ENCODE measurements at regions not wholly inside any gene's neighbourhood (a gene's known extent, or its start where the extent isn't known, plus 50 kb on each side); places are given as distances from the start of the nearest gene placed in this dataset.

GRCh38 chr3:174786825-174787224 is 72.3 kb upstream of the NAALADL2 start (continued):
- TF ChIP-seq ZNF114 (tag by site-specific recombination; IDR thresholded peaks at IDR 0.05) (no peak), SCRT2 (tag by site-specific recombination; IDR thresholded peaks at IDR 0.05) (no peak), ZNF791 (tag by site-specific recombination; IDR thresholded peaks at IDR 0.05) (no peak), ZNF654 (tag by site-specific recombination; IDR thresholded peaks at IDR 0.05; ENCODE audit: low read depth) (no peak)
- TF ChIP-seq, protein P1, sequence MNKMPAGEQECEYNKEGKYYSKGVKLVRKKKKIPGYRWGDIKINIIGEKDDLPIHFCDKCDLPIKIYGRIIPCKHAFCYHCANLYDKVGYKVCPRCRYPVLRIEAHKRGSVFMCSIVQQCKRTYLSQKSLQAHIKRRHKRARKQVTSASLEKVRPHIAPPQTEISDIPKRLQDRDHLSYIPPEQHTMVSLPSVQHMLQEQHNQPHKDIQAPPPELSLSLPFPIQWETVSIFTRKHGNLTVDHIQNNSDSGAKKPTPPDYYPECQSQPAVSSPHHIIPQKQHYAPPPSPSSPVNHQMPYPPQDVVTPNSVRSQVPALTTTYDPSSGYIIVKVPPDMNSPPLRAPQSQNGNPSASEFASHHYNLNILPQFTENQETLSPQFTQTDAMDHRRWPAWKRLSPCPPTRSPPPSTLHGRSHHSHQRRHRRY (tag by site-specific recombination; IDR thresholded peaks at IDR 0.05), result no peak

DNA sequence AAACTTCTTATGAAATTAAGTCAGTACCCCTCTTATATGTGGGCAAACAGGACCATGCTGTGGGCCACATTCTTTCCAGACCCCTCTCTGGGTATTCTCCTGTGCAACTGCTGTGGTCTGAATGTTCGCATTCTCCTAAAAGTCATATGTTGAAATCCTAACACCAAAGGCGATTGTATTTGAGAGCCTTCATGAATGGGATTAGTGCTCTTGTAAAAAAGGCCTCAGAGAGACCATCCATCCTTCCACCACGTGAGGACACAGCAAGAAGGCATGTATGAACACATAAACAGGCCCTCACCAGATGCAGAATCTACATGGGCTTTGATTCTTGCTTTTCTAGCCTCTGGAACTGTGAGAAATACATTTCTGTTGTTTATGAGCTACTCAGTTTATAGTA is 68.0 kb upstream of the NAALADL2 start:
- TF ChIP-seq ZNF335 (tag by site-specific recombination; conservative IDR thresholded peaks at IDR 0.05) (no peak), ZNF354C (tag by site-specific recombination; IDR thresholded peaks at IDR 0.05; ENCODE audit: borderline replicate concordance, low read depth) (no peak), ZNF311 (tag by site-specific recombination; IDR thresholded peaks at IDR 0.05; ENCODE audit: borderline replicate concordance) (no peak), ZSCAN30 (tag by site-specific recombination; IDR thresholded peaks at IDR 0.05) (no peak), ZNF133 (tag by site-specific recombination; IDR thresholded peaks at IDR 0.05) (no peak), ZNF837 (tag by site-specific recombination; IDR thresholded peaks at IDR 0.05) (no peak), WT1 (tag by site-specific recombination; IDR thresholded peaks at IDR 0.05) (no peak), ZNF513 (tag by site-specific recombination; IDR thresholded peaks at IDR 0.05) (no peak), ZNF510 (tag by site-specific recombination; IDR thresholded peaks at IDR 0.05; ENCODE audit: insufficient replicate concordance) (no peak), YY2 (tag by site-specific recombination; IDR thresholded peaks at IDR 0.05) (no peak), ZBTB8A (tag by site-specific recombination; IDR thresholded peaks at IDR 0.05) (no peak), KLF7 (tag by site-specific recombination; IDR thresholded peaks at IDR 0.05; ENCODE audit: borderline replicate concordance) (no peak)
- TF ChIP-seq, protein P2, sequence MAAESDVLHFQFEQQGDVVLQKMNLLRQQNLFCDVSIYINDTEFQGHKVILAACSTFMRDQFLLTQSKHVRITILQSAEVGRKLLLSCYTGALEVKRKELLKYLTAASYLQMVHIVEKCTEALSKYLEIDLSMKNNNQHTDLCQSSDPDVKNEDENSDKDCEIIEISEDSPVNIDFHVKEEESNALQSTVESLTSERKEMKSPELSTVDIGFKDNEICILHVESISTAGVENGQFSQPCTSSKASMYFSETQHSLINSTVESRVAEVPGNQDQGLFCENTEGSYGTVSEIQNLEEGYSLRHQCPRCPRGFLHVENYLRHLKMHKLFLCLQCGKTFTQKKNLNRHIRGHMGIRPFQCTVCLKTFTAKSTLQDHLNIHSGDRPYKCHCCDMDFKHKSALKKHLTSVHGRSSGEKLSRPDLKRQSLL (tag by site-specific recombination; IDR thresholded peaks at IDR 0.05), result no peak
- no peaks in the 10 kb centered on the region for H3K9me3 ChIP-seq (ENCODE audit: control insufficient read depth, insufficient read depth, low read depth, low read length)
- POLR2A ChIA-PET, result no interaction called here

GRCh38 chr3:174792864-174793263 is 66.3 kb upstream of the NAALADL2 start:
- no peaks in the 10 kb centered on the region for H3K9me3 ChIP-seq (ENCODE audit: control insufficient read depth, insufficient read depth, low read depth, low read length)
- no peak overlapping the region for H3K27ac ChIP-seq (ENCODE audit: extremely low read depth, low read depth, low read length)
- H3K36me3 ChIP-seq (ENCODE audit: control insufficient read depth in 2 of 2, insufficient read depth in 1 of 2, low read length in 2 of 2), result no peaks in the 10 kb centered on the region
- ChIA-PET POLR2A (no interaction called here), CTCF (no interaction called here)
- H3K4me1 ChIP-seq (ENCODE audit: control insufficient read depth, insufficient read depth, low read length), result no peaks in the 10 kb centered on the region
- H3K4me3 ChIP-seq (ENCODE audit: low read depth, low read length), result no peak overlapping the region
- TF ChIP-seq ZNF48 (tag by site-specific recombination; IDR thresholded peaks at IDR 0.05), result no peak
- no peak for TF ChIP-seq BCL11B (tag by site-specific recombination; IDR thresholded peaks at IDR 0.05; ENCODE audit: low read depth)
- no peak for TF ChIP-seq ZNF2 (tag by site-specific recombination; IDR thresholded peaks at IDR 0.05)
- TF ChIP-seq, protein P3, sequence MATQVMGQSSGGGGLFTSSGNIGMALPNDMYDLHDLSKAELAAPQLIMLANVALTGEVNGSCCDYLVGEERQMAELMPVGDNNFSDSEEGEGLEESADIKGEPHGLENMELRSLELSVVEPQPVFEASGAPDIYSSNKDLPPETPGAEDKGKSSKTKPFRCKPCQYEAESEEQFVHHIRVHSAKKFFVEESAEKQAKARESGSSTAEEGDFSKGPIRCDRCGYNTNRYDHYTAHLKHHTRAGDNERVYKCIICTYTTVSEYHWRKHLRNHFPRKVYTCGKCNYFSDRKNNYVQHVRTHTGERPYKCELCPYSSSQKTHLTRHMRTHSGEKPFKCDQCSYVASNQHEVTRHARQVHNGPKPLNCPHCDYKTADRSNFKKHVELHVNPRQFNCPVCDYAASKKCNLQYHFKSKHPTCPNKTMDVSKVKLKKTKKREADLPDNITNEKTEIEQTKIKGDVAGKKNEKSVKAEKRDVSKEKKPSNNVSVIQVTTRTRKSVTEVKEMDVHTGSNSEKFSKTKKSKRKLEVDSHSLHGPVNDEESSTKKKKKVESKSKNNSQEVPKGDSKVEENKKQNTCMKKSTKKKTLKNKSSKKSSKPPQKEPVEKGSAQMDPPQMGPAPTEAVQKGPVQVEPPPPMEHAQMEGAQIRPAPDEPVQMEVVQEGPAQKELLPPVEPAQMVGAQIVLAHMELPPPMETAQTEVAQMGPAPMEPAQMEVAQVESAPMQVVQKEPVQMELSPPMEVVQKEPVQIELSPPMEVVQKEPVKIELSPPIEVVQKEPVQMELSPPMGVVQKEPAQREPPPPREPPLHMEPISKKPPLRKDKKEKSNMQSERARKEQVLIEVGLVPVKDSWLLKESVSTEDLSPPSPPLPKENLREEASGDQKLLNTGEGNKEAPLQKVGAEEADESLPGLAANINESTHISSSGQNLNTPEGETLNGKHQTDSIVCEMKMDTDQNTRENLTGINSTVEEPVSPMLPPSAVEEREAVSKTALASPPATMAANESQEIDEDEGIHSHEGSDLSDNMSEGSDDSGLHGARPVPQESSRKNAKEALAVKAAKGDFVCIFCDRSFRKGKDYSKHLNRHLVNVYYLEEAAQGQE (tag by site-specific recombination; IDR thresholded peaks at IDR 0.05), result no peak
- TF ChIP-seq ZNF518A (tag by site-specific recombination; conservative IDR thresholded peaks at IDR 0.05; ENCODE audit: low read depth), result no peak

More for the DNA sequence above, 68.0 kb upstream of the NAALADL2 start:
- CTCF ChIA-PET, result interaction anchor here (0.5 kb wide), 1 partner anchor 1485 kb away, joined by 3 read pairs; no protein-coding TSS in a partner anchor
- no peaks in the 10 kb centered on the region for H3K4me1 ChIP-seq (ENCODE audit: control insufficient read depth, insufficient read depth, low read length)
- H3K4me3 ChIP-seq (ENCODE audit: low read depth, low read length), result no peak overlapping the region
- no peak overlapping the region for H3K27ac ChIP-seq (ENCODE audit: extremely low read depth, low read depth, low read length)
- H3K36me3 ChIP-seq (ENCODE audit: control insufficient read depth in 2 of 2, insufficient read depth in 1 of 2, low read length in 2 of 2), result no peaks in the 10 kb centered on the region

Measured in HEK293 (cell line).